Mesenchymal stem cell (in vitro differentiated cells and primary cell): ENCODE measurements at regions not wholly inside any gene's neighbourhood (a gene's known extent, or its start where the extent isn't known, plus 50 kb on each side); places are given as distances from the start of the nearest gene placed in this dataset.

Experiments used
- DNase-seq: peaks from one replicate; pipeline ENCODE4 v3.0.0-alpha.2; 2013
- H2AFZ ChIP-seq: one replicate; pipeline ENCODE4 v1.6.1; 2013; ENCODE audit warnings: low read depth, mild to moderate bottlenecking, control low read depth, inconsistent platforms, low read length, moderate library complexity
- H2AK5ac ChIP-seq: 2 replicates; pipeline ENCODE4 v1.6.1; 2013; ENCODE audit warnings: low read length, moderate library complexity, mild to moderate bottlenecking, inconsistent platforms; ENCODE audit not compliant: severe bottlenecking
- H2BK120ac ChIP-seq: one replicate; pipeline ENCODE4 v1.6.1; 2013; ENCODE audit warnings: low read depth, mild to moderate bottlenecking, inconsistent platforms, low read length, moderate library complexity
- H2BK12ac ChIP-seq, 2 experiments: one replicate each; pipeline ENCODE4 v1.6.1; 2013; ENCODE audit warnings: inconsistent platforms in 2 of 2, low read length in 2 of 2, mild to moderate bottlenecking in 2 of 2, moderate library complexity in 2 of 2, control low read depth in 1 of 2
- H2BK15ac ChIP-seq: one replicate; pipeline ENCODE4 v1.6.1; 2013; ENCODE audit warnings: mild to moderate bottlenecking, low read depth, inconsistent platforms; ENCODE audit not compliant: poor library complexity, severe bottlenecking
- H2BK5ac ChIP-seq: 2 replicates; pipeline ENCODE4 v1.6.1; 2013; ENCODE audit warnings: low read depth, mild to moderate bottlenecking, low read length, control low read depth, inconsistent platforms; ENCODE audit not compliant: poor library complexity, severe bottlenecking
- H3K14ac ChIP-seq, 2 experiments: one replicate each; pipeline ENCODE4 v1.6.1; 2013; ENCODE audit warnings: inconsistent platforms in 2 of 2, low read length in 2 of 2, control low read depth in 1 of 2, mild to moderate bottlenecking in 1 of 2, moderate library complexity in 1 of 2
- H3K18ac ChIP-seq, 2 experiments: one replicate each; pipeline ENCODE4 v1.6.1; 2013; ENCODE audit warnings: inconsistent platforms in 2 of 2, low read length in 2 of 2, control low read depth in 1 of 2, low read depth in 1 of 2, mild to moderate bottlenecking in 1 of 2
- H3K23ac ChIP-seq, 2 experiments: one replicate each; pipeline ENCODE4 v1.6.1; 2013; ENCODE audit warnings: inconsistent platforms in 2 of 2, low read length in 2 of 2, mild to moderate bottlenecking in 2 of 2, moderate library complexity in 2 of 2, control low read depth in 1 of 2
- H3K27ac ChIP-seq: 2 replicates; pipeline ENCODE4 v1.5.1; 2013; ENCODE audit warnings: mild to moderate bottlenecking, moderate library complexity, low read length, control low read depth, inconsistent platforms; ENCODE audit not compliant: poor library complexity, severe bottlenecking
- H3K27me3 ChIP-seq, 2 experiments: 2 replicates each; pipeline versions ENCODE4 v1.6.1 to v1.7.0; 2013; ENCODE audit warnings: low read length in 2 of 2, mild to moderate bottlenecking in 2 of 2, moderate library complexity in 2 of 2, control low read depth in 1 of 2, inconsistent platforms in 1 of 2; ENCODE audit not compliant: control insufficient read depth in 1 of 2, insufficient read depth in 1 of 2
- H3K36me3 ChIP-seq, 2 experiments: 2 replicates each; pipeline versions ENCODE4 v1.6.1 to v1.7.0; 2013; ENCODE audit warnings: low read length in 2 of 2, control low read depth in 1 of 2, inconsistent platforms in 1 of 2, low read depth in 1 of 2, mild to moderate bottlenecking in 1 of 2; ENCODE audit not compliant: insufficient read depth in 2 of 2, control insufficient read depth in 1 of 2
- H3K4ac ChIP-seq, 2 experiments: one replicate each; pipeline ENCODE4 v1.6.1; 2013; ENCODE audit warnings: inconsistent platforms in 2 of 2, low read length in 2 of 2, mild to moderate bottlenecking in 2 of 2, moderate library complexity in 2 of 2, control low read depth in 1 of 2, low read depth in 1 of 2
- H3K4me1 ChIP-seq: 2 replicates; pipeline ENCODE4 v1.6.1; 2013; ENCODE audit warnings: low read depth, low read length, control low read depth; ENCODE audit not compliant: control insufficient read depth, insufficient read depth
- H3K4me2 ChIP-seq: 2 replicates; pipeline ENCODE4 v1.6.1; 2013; ENCODE audit warnings: low read length, mild to moderate bottlenecking, inconsistent platforms; ENCODE audit not compliant: poor library complexity, severe bottlenecking
- H3K4me3 ChIP-seq, 2 experiments: 2 replicates each; pipeline versions ENCODE4 v1.5.1 to v1.7.0; 2013; ENCODE audit warnings: low read length in 2 of 2, mild to moderate bottlenecking in 2 of 2, control low read depth in 1 of 2, low read depth in 1 of 2; ENCODE audit not compliant: insufficient read depth in 1 of 2
- H3K79me1 ChIP-seq: replicated peaks from 2 replicates; pipeline ENCODE4 v1.6.1; 2013; ENCODE audit warnings: mild to moderate bottlenecking, control low read depth, low read length, inconsistent platforms; ENCODE audit not compliant: poor library complexity, severe bottlenecking
- H3K9ac ChIP-seq: 2 replicates; pipeline ENCODE4 v1.7.0; 2013; ENCODE audit warnings: mild to moderate bottlenecking, low read length, moderate library complexity
- H3K9me3 ChIP-seq: 2 replicates; pipeline ENCODE4 v1.7.0; 2013; ENCODE audit warnings: mild to moderate bottlenecking, low read length; ENCODE audit not compliant: control insufficient read depth
- H4K8ac ChIP-seq: one replicate; pipeline ENCODE4 v1.6.1; 2013; ENCODE audit warnings: inconsistent platforms, mild to moderate bottlenecking, low read length, moderate library complexity
- H4K91ac ChIP-seq: one replicate; pipeline ENCODE4 v1.6.1; 2013; ENCODE audit warnings: mild to moderate bottlenecking, low read length, inconsistent platforms
- whole genome bisulfite sequencing: methylation state at CpG from one replicate; pipeline ENCODE4 v1.1.7; 2013; ENCODE audit warnings: mixed read lengths; 5-methylcytosine and 5-hydroxymethylcytosine counted together

DNA sequence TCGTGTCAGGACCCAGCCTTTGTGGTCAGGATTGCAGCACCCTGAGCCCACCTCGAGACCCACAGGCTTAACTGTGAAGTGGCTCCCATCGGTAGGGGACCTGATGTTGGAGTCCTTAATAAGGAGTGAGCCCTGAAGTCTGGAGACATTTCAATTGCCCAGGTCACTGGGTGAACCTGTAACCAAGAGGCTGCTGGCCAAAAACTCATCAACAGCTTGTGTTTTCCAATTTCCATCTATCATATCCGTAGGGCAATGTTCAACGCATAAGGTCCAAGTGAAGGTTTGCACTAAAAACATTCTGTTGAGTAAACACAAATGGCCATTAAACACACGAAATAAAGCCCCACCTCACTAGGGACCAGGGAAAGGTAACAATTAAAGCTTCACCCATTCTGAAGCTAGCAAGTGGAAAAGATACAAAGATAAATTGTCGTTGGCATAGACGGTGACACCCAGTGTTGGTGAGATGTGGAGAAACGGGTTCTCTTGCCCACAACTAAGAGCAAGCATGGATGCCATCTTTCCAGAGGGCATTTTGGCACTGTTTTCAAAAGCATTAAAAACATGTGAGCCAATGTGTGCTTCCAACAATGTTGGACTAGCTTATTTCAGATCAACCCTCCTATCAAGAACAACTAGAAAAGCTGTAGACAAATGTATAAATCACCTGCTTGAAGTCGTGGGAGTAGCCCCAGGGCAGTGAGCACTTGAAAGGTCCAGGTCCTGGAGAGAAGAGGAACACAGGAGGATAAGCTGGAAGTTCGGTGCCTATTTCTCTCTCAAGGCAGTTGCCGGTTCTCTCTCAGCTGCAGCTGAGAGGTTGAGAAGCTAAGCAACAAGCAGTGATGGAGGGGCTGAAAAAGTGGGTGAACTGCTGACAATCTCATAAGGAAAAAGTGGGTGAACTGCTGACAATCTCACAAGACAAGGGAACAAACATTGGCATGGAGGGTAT lies 56.3 kb upstream of the PCSK6 start:
- Histone ChIP-seq H3K9me3 (no peaks in the 10 kb centered on the region), H3K18ac (no peak overlapping the region)

DNA sequence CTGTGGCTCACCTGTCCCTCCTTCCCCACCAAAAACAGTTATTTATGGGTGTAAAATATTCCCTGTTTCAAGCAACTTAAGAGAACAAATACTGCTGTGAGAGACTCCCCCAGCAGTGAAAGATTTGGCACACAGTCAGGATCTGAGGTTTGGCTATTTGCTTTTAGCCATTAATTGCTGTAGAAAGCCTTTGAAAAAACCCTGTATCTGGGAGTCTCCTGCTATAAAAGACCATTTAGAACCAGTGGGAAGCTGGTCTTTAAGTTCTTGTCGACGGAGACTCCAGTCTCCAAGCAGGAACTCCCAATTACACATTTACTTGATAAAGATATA lies 55.1 kb upstream of the PCSK6 start:
- no peak overlapping the region for H4K91ac ChIP-seq
- no peak overlapping the region for H2BK120ac ChIP-seq
- H3K4me3 ChIP-seq, result no peak overlapping the region
- DNase-seq, result no peak
- no peaks in the 10 kb centered on the region for H3K9me3 ChIP-seq
- no peak overlapping the region for H3K9ac ChIP-seq
- no peak overlapping the region for H3K27ac ChIP-seq
- peaks cover 0 to 51% of the 10 kb centered on the region in 2 experiments for H3K27me3 ChIP-seq
- no peak overlapping the region for H3K4ac ChIP-seq
- no peak overlapping the region for H3K14ac ChIP-seq
- H3K36me3 ChIP-seq, result no peaks in the 10 kb centered on the region
- H3K23ac ChIP-seq, result no peak overlapping the region
- H2BK15ac ChIP-seq, result no peak overlapping the region
- no peak overlapping the region for H2BK5ac ChIP-seq
- H3K4me2 ChIP-seq, result no peak overlapping the region
- H4K8ac ChIP-seq, result no peak overlapping the region
- no peaks in the 10 kb centered on the region for H3K4me1 ChIP-seq
- no peaks in the 10 kb centered on the region for H3K79me1 ChIP-seq
- 83% methylated on average over 2 of the region's 2 CpGs for WGBS
- no peak overlapping the region for H2AK5ac ChIP-seq
- H2BK12ac ChIP-seq, result no peak overlapping the region
- H3K18ac ChIP-seq, result no peak overlapping the region
- H2AFZ ChIP-seq, result no peak overlapping the region

More for the DNA sequence above, 56.3 kb upstream of the PCSK6 start:
- Histone ChIP-seq H4K91ac (no peak overlapping the region), H3K36me3 (no peaks in the 10 kb centered on the region), H3K27ac (no peak overlapping the region), H2BK12ac (no peak overlapping the region), H3K23ac (no peak overlapping the region), H2AFZ (no peak overlapping the region), H3K14ac (no peak overlapping the region), H3K4me1 (no peaks in the 10 kb centered on the region), H2BK120ac (no peak overlapping the region), H4K8ac (no peak overlapping the region), H3K9ac (no peak overlapping the region), H2AK5ac (no peak overlapping the region), H3K79me1 (no peaks in the 10 kb centered on the region), H2BK5ac (no peak overlapping the region), H2BK15ac (no peak overlapping the region), H3K4ac (no peak overlapping the region), H3K4me3 (no peak overlapping the region), H3K27me3 (peaks cover under 1 to 53% of the 10 kb centered on the region in 2 experiments), H3K4me2 (no peak overlapping the region)
- WGBS, result 75% methylated on average over 12 of the region's 12 CpGs
- no peak for DNase-seq

DNA sequence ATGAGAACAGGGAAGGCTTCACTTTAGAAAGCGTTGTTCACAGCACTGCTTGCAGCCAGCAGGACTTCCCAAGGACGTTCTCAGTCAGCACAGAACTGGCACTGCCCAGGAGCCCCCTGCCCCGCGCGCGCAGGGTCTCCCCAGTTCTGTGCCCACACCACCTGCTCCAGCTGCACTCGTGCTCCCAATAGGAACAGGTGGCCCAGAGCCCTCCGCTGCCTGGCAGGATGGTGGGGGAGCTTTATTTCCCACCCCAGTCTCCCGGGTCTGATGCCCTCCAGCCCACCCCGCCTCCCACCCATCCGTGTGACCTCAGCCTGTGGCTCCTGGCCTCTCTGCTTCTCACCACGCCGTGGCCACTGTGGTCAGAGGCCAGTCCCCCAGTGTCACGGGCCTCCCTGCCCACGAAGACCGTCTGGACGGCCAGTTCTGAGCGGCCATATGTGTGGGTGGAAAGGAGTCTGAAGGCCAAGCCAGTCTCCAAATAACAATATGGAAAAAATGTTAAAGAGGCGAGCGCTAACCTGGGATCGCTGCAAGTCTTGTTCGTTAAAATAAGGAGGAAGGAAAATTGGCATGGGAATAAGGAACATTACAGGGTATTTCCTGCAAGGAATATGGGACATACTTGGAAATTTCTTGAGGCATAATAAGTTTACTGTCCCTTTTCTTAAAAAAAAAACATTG lies 54.6 kb upstream of the PCSK6 start:
- Histone ChIP-seq H2BK12ac (no peak overlapping the region), H3K9me3 (peaks cover 1% of the 10 kb centered on the region), H2BK15ac (no peak overlapping the region), H3K27me3 (peaks cover 2 to 49% of the 10 kb centered on the region in 2 experiments), H2AK5ac (no peak overlapping the region), H3K27ac (no peak overlapping the region), H3K4me1 (no peaks in the 10 kb centered on the region), H3K4ac (no peak overlapping the region), H4K91ac (no peak overlapping the region), H3K36me3 (no peaks in the 10 kb centered on the region), H3K79me1 (no peaks in the 10 kb centered on the region), H4K8ac (no peak overlapping the region), H3K4me3 (no peak overlapping the region), H3K23ac (no peak overlapping the region), H2BK5ac (no peak overlapping the region), H3K18ac (no peak overlapping the region), H2BK120ac (no peak overlapping the region), H3K9ac (no peak overlapping the region), H2AFZ (no peak overlapping the region), H3K4me2 (no peak overlapping the region), H3K14ac (no peak overlapping the region)
- no peak for DNase-seq
- WGBS, result 89% methylated on average over 20 of the region's 22 CpGs

- Histone ChIP-seq H2AK5ac (no peak overlapping the region), H2BK5ac (no peak overlapping the region), H3K27ac (no peak overlapping the region), H3K4me3 (no peak overlapping the region), H3K79me1 (no peaks in the 10 kb centered on the region), H3K14ac (no peak overlapping the region), H3K18ac (no peak overlapping the region), H2BK120ac (no peak overlapping the region), H4K8ac (no peak overlapping the region), H2AFZ (no peak overlapping the region), H3K23ac (no peak overlapping the region), H2BK12ac (no peak overlapping the region), H2BK15ac (no peak overlapping the region), H3K4ac (no peak overlapping the region), H3K4me1 (no peaks in the 10 kb centered on the region), H3K27me3 (peaks cover 3 to 49% of the 10 kb centered on the region in 2 experiments), H3K9me3 (peaks cover 4% of the 10 kb centered on the region), H3K9ac (no peak overlapping the region), H3K4me2 (no peak overlapping the region), H4K91ac (no peak overlapping the region), H3K36me3 (no peaks in the 10 kb centered on the region)
- DNase-seq, result no peak
- 82% methylated on average over 12 of the region's 12 CpGs for WGBS
Observed at GRCh38 chr15:101543431-101543830, 53.9 kb upstream of the PCSK6 start.
